GM21825 (cell line): ENCODE measurements at regions not wholly inside any gene's neighbourhood (a gene's known extent, or its start where the extent isn't known, plus 50 kb on each side); places are given as distances from the start of the nearest gene placed in this dataset.

Source experiments
- ATAC-seq: cut with Tn5 transposase; IDR thresholded peaks from one replicate; pipeline ENCODE4 v1.9.1; 2021; ENCODE audit warnings: mild to moderate bottlenecking, moderate library complexity; ENCODE audit not compliant: unreplicated experiment

GRCh38 chr12:123100882-123101281, 50.0 kb downstream of the PITPNM2 start:
- no peak for ATAC-seq

GRCh38 chr12:123100450-123100849, 50.4 kb downstream of the PITPNM2 start:
- no peak for ATAC-seq

DNA sequence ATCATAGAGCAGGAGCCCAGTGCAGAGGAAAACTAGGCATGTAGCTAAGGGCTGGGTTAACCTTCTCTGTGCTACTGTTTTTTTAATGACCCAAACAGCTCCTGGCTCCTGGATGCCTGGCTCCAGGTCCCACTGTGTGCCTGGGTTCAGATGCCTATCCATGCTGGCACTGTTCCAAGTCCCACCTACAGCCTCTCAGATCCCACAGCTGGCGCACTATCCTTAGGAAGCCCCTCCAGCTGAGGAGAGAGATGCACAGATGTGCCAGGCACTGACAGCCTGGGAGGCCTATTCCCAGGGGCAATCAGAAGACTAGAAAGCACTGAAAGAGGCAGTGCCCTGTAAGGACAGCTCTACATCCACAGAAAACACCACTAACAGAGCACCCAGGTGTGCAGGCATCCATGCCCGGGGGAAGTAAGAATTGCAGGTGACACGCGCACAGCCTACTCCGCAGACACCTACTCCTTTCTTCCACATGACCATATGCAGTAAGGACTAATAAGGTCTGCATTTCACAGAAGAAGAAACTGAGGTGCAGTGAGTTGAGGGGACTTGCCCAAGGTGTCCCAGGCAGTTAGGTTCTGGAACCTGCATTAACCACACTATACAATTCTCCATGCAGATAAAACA, 51.2 kb downstream of the PITPNM2 start:
- no peak for ATAC-seq

DNA sequence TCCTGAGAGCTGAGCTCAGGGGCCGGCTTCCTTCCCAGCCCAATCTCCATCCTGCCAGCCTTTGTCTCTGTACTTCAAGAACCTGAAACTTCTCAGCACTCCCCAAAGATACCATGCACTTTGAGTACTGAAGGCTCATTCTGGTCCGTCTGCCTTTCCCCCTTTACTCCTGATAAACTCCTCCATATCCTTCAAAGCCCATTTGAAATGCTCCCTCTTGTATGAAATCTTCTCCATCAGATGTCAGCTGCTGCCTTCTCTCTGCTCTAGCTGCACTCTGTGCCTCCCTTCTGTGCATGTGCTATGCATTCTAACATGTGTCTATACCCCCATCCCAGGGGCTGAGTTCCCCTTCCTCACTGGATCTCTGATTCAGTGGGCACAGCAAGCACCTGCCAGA, 52.1 kb downstream of the PITPNM2 start:
- no peak for ATAC-seq

DNA sequence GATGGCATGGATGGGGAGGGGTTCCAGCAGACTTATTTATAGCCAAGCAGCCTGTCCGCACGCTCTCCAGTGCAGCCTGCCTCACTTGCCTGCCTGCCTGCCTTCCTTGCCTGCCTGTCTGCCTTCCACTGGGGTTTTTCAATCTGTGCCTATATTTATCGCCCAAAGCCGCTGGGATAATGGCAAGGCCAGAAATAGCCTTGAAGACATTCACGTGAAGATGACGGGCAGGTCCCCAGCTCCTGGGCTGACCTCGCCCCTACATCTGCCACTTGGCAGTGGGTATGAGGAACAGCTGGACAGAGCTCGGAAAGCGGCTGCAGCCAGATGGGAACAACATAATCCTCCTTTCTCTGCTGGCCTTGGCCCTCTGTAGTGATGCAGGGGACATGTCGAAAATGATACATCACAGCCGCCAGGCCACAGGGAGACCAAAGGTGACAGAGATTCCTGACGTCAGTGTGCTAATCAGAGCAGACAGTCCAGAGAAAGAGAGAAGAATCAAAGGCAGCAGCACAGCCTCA, 53.3 kb downstream of the PITPNM2 start:
- ATAC-seq = no peak

- no peak for ATAC-seq
Observed at GRCh38 chr12:123096741-123097140, 54.1 kb downstream of the PITPNM2 start.

DNA sequence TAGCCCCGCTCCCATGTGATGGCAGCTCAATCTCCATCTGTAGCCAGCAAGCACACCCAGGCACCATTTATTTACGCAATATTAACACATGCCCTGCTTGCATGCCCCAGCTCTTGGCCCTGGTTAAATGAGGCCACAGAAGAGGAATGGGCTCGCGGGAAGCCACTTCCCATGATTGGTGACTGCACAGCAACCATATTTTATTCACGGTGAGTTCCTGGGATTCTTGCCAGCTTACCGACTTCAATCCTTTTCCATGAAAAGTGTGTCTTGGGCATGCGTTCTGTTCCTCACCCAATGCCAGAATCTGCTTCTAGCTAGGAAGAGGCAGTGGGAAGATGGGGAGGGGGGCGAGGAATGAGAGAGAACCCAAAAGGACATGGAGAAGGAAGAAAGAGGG, 54.7 kb downstream of the PITPNM2 start:
- no peak for ATAC-seq

GRCh38 chr12:123095078-123095881, 55.6 kb downstream of the PITPNM2 start:
- ATAC-seq = no peak

DNA sequence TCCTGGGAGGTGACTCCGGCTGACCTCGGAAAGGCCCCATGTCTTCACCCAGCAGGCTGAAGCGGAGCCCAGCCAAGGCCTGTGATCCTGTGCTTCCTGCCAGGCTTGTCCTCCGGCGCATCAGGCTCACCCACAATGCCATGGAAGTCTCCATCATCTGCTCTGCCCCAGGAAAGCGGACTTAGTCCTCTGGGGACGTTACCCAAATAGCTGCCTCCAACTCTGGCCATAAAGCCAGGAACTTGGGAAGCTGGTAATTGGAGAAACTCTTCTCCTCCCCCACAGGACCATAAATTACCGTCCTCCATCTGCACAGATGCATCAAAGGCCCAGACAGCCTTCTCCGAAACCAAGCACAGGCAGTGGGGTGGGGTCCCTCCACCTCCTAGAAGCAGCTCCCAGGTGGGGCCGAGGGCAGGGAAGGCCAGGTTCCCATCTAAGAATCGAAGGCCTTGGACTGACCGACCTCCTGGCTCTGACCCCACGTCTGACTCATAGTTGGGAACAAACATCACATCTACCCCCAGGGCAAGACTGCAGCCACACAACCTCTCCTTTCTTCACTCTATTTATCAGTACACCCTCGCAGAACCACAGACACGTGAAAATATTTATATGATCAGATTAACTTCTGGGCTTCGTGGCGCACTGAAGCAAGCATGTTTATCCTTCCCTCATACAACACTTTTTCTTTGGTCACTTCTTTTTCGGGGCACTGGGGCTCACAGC, 56.4 kb downstream of the PITPNM2 start:
- ATAC-seq = no peak

DNA sequence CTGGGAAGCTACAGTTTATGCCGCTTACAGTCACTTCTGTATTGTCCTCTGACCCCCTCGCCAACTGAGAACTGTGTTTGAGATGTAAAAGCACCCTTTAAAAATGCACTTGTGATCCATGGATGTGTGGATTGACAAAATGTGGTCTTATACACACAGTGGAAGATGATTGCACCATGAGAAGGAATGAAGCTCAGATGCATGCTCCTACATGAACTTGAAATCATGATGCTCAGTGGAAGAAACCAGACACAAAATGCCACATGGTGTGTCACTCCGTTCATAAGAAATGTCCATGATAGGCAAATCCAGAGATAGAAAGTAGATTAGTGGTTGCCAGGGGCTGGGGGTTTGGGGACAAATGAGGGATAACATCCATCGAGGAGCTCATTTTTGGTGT, 58.0 kb downstream of the PITPNM2 start:
- ATAC-seq = no peak

DNA sequence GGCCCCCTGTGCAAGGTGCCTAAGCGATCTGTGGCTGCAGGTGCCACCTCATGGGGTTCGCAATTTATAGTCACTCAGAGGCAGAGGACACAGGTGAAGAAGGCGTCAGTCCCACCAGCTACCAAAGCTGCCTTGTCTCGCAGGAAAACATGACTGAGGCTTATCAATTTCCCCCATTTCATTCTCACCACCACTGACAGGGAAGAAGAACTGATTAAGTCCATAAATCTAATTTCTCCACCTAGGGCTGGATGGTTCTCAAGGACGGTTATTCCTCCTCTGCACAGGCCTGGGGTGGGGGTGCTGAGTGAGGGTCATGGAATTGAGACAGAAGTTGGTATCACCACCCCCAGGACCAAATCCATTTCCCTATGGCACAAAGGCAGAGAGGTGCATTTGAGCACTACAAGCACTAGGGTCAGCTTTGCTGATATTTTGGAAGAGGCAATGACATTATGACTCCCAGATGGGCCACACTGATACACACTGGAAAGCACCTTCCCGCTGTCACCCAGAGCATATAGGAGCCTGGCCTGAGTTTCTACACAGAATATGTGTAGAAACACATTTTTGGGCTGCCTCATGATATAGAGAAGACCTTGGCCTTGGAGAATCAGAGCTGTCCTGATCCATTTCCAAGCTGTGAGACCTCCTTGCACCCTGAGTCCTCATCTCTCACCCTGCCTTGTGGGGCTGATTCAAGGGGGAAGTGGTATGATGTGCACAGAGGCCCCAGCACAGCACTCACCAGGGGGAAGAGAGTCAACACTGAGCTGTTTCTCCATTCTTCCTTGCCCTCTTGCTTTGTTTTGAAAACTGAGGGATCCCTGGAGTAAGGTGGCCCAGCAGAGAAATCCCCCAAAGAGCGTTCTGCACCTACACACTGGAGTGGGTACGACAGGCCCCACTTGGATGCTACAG, 59.4 kb downstream of the PITPNM2 start:
- no peak for ATAC-seq

DNA sequence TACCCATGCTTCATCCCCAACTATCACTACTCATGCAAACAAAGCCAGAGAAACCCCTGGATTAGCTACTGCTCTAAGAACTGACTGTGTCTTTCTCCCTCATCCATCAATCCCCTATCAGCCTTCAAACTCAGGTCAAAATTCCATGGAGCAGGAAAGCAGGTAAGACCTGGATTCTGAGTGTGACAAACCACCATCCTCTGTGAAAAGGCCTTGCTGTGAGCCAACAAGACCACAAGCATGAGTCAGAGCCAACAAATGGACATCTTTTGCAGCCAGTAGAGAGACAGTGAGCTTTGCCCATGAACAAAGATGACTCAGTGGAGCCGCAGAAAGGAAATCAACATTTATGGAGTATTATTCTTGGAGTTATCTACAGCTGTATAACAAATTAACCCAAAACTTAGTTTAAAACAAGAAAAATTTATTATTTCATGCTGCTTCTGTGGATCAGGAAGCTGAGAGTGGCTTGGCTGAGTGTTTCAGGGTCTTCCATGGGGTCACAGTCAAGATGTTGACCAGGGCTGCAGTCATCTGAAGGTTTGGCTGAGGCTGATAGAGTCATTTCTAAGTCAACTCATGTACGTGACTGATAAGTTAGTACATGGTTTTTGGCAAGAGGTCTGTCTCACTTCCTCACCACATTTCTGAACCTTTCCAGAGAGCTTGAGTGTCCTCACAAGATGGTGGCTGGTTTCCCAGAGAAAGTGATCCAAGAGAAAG, 61.1 kb downstream of the PITPNM2 start:
- no peak for ATAC-seq

DNA sequence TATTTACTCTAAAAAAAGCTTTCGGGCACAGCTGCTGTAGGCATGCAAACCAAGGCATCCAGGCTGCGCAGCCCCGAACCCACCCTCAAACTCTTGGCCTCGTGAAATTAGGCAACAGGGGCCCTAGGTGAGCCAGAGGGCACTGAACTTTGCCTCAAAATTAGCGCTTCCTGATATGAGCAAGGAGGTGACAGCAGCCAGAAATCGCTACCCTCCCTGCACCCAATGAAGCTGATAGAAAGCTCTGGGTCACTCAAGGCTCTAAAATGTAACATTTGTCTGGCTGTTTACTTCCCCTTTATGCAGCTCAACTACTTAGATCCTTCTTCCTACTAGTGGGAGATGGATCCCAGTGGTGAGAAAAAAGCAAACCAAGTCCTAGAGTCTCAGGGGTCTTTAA, 61.8 kb downstream of the PITPNM2 start:
- no peak for ATAC-seq

GRCh38 chr12:123085730-123086487, 65.0 kb downstream of the PITPNM2 start:
- ATAC-seq = no peak

DNA sequence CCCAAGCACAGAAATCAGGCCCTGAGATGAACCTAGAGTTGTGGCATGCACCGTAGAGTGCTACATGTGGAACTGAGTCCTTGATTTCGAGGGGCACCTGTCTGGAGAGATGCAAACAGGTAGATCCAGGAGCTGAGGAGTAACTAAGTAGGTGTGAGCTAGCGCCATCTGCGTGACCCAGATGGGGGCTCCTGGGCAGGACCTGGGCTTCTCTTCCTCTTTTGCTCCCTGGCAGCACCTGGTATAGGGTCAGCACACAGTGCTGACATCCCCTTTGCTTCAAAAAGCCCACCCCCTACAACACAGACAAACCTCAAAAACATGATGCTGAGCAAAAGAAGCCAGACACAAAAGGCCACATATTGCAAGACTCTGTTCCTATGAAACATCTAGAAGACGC, 65.8 kb downstream of the PITPNM2 start:
- ATAC-seq = no peak

DNA sequence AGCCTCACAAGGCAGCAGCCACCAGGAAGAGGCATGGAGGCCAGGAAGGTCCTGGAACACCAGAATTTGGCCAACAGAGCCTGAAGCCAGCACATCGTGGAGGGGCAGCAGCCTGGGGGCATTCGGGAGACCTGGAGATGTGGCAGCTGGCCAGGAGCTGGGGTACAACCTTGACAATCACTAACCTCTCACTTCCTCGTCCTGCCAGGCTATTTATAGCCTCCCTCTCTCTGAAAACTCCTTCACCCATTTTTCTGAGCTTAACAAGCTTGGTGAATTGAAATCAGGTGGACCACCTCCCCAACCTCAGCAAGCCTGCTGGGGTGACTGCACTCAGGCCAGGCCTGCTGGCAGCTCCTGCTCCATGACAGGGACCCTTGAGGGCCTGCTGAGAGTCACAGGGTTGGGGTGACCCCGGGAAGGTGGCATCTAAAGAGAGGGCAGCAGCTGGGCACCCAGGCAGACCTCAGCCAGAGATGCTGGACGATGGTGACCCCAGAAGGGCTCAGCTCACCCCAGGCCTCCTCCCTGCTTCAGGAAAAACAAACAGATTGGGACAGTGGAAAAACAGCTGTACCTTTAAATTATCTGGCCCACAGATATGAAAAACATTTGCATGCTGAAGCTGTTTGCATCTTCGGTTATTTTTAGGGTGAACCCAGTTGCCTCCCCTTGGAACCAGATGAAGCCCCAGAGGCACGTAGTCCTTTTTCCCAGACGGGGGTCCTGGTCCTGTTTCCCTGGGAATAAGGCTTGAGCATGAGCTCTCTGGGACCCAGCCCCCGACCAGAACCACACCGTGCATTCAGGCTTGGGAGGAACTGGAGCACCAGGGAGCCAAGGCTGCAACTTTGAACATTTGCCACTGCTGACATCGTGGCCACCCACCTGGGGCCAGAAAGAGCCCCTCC, 67.0 kb downstream of the PITPNM2 start:
- no peak for ATAC-seq

DNA sequence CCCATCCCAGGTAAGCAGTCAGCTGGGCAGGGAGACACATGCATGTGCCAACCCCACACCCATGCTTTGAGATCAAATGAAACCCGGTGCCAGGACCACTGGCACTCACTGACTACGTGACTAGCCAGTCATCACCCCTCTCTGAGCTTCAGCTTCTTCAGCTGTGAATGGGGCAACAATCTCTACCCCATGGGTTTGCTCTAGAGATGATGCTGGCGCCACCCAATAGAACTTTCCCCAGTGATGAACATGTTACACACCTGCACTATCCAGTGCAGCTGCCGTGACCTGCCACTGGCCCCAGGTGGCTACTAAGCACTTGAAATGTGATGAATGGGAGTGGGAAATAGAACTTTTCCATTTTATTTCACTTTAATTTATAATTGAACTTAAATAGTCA, 70.3 kb downstream of the PITPNM2 start:
- no peak for ATAC-seq

DNA sequence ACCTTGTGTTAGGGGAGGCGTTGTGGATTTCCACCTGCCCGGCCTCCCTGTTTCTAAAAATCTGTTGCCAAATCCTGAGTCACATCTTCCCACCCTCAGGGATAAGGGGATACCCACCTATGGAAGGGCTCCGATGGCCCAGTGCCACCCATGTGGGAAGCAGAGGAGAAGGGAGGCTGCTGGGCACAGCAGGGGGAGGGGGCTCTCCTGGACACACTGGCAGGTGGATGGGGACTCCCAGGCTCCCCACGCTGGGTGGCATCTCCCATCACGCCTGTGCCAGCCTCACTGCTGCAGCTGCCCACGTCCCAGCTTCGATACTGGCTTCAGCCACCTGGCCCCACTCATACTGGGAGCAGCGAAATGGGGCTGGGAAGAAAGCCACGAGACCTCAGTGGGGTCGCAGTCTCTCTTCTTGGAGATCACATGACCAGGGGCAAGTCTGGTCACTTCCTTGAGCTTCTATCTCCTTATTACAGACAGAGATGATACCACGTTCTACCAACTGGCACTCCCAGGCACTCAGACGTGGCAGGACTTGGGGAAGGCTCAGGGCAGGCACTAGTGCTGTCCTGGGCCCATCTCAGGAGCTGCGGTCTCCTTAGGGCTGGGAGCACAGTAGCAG, 72.2 kb downstream of the PITPNM2 start:
- no peak for ATAC-seq
